SK-N-SH treated with all-trans-retinoic acid at 6 μM for 48 hours (cell line): ENCODE measurements at regions not wholly inside any gene's neighbourhood (a gene's known extent, or its start where the extent isn't known, plus 50 kb on each side); places are given as distances from the start of the nearest gene placed in this dataset.

ENCODE experiments used
- TCF4 ChIP-seq: fragments of 250-450 bp; sonication (Bioruptor Pico); IDR thresholded peaks from 2 replicates; pipeline ENCODE4 v1.8.0; 2021; ENCODE audit warnings: mild to moderate bottlenecking, moderate library complexity, borderline replicate concordance
- ZFP3 ChIP-seq: fragments of 250-450 bp; sonication (Bioruptor Pico); IDR thresholded peaks from 2 replicates; pipeline ENCODE4 v1.5.0; 2020; ENCODE audit warnings: mild to moderate bottlenecking, moderate library complexity
- ZFP30 ChIP-seq: fragments of 450-650 bp; formaldehyde crosslinking; IDR thresholded peaks from 2 replicates; pipeline ENCODE4 v1.5.0; 2022; ENCODE audit warnings: mild to moderate bottlenecking, moderate library complexity
- ZNF8 ChIP-seq: fragments of 450-650 bp; formaldehyde crosslinking; IDR thresholded peaks from 2 replicates; pipeline ENCODE4 v1.5.0; 2020; ENCODE audit warnings: mild to moderate bottlenecking, moderate library complexity
- TF ChIP-seq, protein P1 (sequence below): fragments of 250-450 bp; sonication (Bioruptor Pico); IDR thresholded peaks from 2 replicates; pipeline ENCODE4 v1.5.1; 2021; ENCODE audit warnings: mild to moderate bottlenecking, moderate library complexity

DNA sequence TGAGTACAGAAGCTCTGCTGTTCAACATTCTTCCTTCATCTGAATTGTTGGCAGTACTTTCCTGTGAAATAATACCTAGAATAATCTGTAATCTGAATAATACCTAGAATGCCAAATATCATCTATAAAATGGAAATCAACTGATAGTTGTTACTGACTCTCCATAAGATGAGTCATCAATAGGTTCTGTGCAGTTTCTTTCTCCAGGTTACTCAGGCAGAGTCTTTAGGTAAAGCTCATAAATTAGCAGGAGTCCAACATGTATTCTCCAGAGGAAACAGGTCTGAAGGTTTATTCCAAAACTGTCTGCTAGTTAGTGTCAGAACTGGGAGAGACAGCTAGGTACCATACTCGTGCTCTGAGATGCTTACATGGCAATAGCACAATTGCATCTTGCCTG, 282.0 kb upstream of the MAP2 start:
- TF ChIP-seq TCF4 (CRISPR knock-in tag) (no peak), ZFP30 (CRISPR knock-in tag) (no peak), ZNF8 (no peak), ZFP3 (CRISPR knock-in tag) (no peak)
- TF ChIP-seq, protein P1, sequence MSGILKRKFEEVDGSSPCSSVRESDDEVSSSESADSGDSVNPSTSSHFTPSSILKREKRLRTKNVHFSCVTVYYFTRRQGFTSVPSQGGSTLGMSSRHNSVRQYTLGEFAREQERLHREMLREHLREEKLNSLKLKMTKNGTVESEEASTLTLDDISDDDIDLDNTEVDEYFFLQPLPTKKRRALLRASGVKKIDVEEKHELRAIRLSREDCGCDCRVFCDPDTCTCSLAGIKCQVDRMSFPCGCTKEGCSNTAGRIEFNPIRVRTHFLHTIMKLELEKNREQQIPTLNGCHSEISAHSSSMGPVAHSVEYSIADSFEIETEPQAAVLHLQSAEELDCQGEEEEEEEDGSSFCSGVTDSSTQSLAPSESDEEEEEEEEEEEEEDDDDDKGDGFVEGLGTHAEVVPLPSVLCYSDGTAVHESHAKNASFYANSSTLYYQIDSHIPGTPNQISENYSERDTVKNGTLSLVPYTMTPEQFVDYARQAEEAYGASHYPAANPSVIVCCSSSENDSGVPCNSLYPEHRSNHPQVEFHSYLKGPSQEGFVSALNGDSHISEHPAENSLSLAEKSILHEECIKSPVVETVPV: no peak
